Right renal cortex interstitium (tissue), 3 donors: ENCODE measurements at regions not wholly inside any gene's neighbourhood (a gene's known extent, or its start where the extent isn't known, plus 50 kb on each side); places are given as distances from the start of the nearest gene placed in this dataset.

Source experiments
- DNase-seq, 3 donors: peaks; one replicate each; pipeline ENCODE4 v3.0.0-alpha.2; 2013; ENCODE audit warnings: low read depth in 3 of 3, low spot score in 2 of 3

GRCh38 chr1:73953586-73953985, 244.4 kb downstream of the LRRIQ3 start:
- no peak for DNase-seq

DNA sequence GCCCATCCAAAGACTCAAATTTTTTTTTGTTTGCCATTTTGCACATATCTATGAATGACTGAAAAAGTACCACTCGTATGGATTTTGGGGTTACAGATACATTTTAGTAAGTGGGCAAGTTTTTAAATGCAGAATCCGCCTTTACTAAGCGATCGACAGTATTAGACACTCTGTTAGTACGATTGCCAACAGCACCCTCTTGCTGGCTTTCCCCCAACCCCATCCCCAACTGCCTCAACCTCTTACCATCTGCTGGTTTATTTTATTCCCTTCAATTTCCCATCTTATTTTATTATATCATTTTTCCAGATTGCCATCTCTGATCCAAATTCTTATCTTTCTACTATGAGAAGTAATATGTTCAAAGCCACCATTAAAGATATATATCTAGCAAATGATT, 244.8 kb downstream of the LRRIQ3 start:
- DNase-seq: no peak

- DNase-seq: no peak
Observed at GRCh38 chr1:73948055-73948454, 249.9 kb downstream of the LRRIQ3 start.

DNA sequence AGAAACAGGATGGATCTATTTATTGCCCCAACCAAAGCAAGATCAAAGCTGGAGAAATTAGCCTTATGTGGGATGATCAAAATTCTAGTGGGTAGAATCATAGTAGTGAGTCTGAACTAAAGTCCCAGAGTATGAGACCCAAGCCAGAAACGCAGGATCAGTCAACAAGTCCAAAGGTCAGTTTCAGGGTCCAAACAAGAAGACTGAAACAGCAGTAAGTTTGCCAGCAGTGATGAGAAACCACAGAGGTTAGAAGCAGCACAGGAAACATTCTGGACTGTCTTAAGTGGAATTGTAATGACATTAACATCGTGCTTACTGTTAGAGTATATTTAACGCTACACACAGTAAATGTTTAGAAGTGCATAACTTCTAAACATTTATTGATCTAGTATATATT, 251.0 kb downstream of the LRRIQ3 start:
- DNase-seq: no peak

DNA sequence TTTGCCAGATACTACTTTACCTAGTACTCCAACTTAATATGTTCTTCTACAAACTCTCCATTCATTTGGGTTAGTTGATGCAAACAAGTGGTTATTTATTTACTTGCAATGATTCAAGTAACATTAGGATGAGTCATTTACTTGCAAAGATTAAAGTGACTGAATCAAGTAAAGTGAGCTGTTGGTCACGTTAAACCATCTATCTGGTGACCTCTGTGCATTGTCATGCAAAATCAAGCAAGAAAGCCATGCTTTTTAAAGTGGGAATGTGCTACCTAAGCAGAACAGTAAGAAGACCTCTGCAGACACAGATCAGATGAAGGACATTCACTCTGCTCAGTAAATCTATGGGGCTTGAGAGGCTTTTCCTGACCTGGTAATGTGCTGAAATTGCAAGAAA, 254.7 kb downstream of the LRRIQ3 start:
- no peak for DNase-seq

- no peak for DNase-seq
Observed at GRCh38 chr1:73930293-73930692, 267.7 kb downstream of the LRRIQ3 start.

GRCh38 chr1:73914951-73915350, 283.0 kb downstream of the LRRIQ3 start:
- no peak for DNase-seq

- DNase-seq: no peak
Observed at GRCh38 chr1:73913025-73913424, 285.0 kb downstream of the LRRIQ3 start.

GRCh38 chr1:73911849-73912248, 286.1 kb downstream of the LRRIQ3 start:
- no peak for DNase-seq

GRCh38 chr1:73910466-73910865, 287.5 kb downstream of the LRRIQ3 start:
- DNase-seq: no peak

DNA sequence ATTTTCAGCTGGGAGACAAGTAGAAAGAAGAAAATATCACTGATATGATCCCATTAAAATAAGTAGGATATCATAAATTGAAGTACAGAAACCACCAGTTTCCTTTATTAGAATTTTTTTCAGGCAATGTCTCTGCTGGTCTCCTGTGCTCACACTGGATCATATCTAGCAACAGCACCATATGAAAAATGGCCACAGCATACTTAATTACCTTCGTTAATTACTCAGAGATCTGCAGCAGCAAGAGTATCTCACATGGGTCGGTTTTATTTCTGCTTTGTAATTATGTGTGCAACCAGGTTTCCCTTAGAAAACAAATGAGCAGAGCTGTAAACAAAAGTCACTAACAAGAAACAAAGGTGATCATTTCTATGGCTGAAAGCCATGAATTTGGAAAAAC, 287.9 kb downstream of the LRRIQ3 start:
- DNase-seq: no peak

DNA sequence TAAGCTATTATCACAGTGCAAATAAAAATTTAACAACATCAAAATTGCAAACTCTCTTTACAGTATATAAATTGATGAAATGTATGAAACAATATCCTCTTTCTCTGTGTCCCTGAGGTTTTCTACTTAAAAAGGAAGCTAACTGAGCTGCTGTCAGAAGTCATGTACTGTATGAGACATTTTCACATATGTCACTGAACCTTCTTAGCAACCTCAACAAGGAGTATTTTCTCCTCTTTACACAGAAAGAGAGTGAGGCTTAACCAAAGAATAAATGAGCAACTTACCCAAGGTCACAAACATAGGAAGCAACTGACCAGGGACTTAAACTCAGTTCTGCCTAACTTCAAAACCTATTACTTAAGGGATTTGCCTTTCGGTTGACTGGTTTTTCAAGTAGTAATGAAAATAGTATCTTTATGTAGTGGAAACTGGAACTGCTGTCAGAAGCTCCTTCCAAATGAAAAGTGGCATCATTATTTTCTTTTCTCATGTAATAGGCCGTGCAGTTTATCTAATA, 288.9 kb downstream of the LRRIQ3 start:
- DNase-seq: no peak

DNA sequence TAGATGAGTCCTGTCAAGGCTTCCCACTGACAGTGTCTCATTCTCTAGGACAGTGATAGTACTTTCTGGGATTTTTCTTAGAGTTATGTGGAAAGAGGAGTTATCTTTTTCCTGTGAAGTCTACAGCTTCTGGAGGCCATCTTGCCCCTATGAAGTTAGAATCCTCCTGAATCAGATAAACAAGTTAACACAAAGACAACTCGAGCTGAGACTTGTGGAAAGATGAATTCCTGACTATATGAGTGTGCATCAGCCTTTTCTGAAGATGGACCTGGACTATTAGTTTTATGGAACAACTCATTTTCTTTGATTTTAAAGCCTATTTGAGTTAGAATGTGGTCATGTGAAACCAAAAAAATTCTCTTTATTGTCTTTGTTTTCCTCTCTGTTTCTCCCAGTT, 290.9 kb downstream of the LRRIQ3 start:
- DNase-seq: no peak

GRCh38 chr1:73903092-73903491, 294.9 kb downstream of the LRRIQ3 start:
- no peak for DNase-seq

- DNase-seq: no peak
Observed at GRCh38 chr1:73901738-73902137, 296.2 kb downstream of the LRRIQ3 start.

- DNase-seq: no peak
Observed at GRCh38 chr1:73899311-73899710, 298.7 kb downstream of the LRRIQ3 start.

DNA sequence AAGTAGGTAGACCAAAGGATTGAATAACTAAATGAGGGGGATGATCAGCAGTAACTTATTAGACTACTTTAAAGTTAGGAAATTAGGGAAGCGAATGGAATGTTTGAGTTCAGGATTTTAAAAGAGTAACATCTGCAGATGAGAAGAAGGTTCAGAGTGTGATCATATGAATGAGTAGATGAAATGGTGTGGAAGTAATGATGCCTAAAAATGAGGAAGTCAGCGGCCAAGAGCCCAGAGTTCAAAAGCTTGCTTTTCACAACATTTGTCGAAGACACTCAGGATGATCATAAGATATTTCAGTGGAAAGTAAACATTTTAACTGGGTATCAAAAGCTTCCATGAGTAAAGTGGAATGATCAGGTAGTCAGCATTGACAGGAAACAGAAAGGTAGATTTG, 299.4 kb downstream of the LRRIQ3 start:
- DNase-seq: no peak

DNA sequence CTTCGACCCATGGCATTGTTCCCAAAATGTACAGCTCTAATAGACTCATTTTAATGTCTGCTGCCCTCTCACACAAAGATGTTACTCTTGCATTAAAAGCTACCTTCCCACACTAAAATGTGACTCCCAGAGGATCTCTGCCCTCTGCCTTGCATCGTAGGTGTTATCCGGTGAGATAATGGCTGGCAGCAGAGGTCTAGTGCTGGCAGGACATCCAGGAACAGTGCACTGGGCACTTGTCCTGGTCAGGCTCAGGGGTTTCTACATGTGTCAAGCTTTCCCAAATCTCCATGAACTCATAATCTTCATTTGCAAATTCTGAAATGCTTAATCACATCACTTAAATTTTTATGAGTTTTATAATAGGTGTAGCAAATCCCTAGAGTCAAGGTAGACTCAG, 310.6 kb downstream of the LRRIQ3 start:
- no peak for DNase-seq

- no peak for DNase-seq
Observed at GRCh38 chr1:73886716-73887115, 311.3 kb downstream of the LRRIQ3 start.

DNA sequence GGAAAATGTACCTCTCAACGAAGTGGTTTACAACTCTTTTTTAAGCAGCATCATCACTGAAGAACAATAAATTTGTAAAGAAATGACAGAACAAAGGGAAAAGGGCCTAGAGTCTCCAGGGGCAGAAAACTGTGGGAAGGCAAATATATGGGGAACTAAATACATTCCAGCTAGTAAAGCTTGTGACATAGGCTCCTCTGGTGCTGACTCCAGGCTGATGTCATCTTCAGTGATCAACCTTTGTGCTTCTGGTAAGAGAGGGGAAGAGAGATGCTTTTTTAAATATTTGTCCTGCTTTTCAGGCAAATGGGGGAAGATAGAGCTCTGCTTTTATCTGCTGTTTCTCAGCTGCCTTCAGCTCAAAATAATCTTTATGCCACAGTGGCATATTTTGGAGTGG, 323.2 kb downstream of the LRRIQ3 start:
- no peak for DNase-seq

GRCh38 chr1:73868810-73869336, 329.1 kb downstream of the LRRIQ3 start:
- DNase-seq: no peak

DNA sequence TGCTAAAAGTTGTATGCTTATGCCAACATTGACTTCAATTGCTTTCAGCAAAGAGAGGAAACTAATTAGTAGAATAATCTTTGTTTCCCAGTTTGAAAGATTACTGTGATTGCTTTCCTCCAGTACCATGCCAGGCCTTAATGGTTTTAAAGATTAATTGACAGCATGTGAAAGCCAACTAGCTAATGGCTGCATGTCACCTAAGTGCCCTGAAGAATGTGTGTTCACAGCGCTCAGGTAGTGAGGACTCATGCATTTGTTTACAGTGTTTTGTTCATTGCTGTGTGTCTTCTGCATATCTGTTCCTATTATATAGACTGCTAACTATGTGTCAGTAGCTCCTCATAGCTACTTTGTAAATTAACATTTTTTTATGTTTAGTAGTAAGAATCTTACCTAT, 335.6 kb downstream of the LRRIQ3 start:
- no peak for DNase-seq

DNA sequence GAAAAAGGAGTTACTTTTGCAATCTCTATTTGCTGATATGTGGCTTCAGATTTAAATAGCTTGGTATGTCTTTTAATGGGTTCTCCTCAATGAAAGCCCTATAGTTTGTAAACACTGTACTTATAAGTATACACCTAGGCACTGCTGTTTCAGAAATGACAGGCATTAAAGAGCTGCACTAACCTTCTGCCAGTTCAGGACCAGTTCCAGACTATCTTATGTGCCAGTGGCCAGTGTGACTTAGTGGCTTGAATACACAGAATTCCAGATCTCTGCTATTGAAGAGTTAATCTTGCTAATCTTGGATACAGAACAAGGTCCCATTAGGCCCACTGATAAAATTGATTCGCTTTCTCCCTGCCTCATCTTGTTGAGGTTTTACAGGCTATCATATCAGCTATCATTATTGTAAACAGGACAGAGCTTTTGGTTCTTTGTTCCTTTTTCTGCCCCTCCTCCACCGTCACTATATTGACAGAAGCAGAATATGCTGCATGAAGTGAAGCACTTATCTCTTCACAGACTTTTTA, 337.5 kb downstream of the LRRIQ3 start:
- DNase-seq: no peak
